DOHH2 (cell line): ENCODE measurements at regions not wholly inside any gene's neighbourhood (a gene's known extent, or its start where the extent isn't known, plus 50 kb on each side); places are given as distances from the start of the nearest gene placed in this dataset.

Experiments
- EZH2phosphoT487 ChIP-seq: fragments of 200-600 bp; sonication (generic); IDR thresholded peaks from 2 replicates; pipeline ENCODE4 v1.6.1; 2017; ENCODE audit warnings: borderline replicate concordance, mild to moderate bottlenecking, antibody characterized with exemption, low read length, moderate library complexity, mixed read lengths
- TF ChIP-seq, protein P1 (sequence below): fragments of 200-600 bp; sonication (generic); IDR thresholded peaks from one replicate; pipeline ENCODE4 v1.5.1; 2014; ENCODE audit warnings: antibody characterized with exemption, mild to moderate bottlenecking, low read depth, low read length; ENCODE audit not compliant: poor library complexity, severe bottlenecking

DNA sequence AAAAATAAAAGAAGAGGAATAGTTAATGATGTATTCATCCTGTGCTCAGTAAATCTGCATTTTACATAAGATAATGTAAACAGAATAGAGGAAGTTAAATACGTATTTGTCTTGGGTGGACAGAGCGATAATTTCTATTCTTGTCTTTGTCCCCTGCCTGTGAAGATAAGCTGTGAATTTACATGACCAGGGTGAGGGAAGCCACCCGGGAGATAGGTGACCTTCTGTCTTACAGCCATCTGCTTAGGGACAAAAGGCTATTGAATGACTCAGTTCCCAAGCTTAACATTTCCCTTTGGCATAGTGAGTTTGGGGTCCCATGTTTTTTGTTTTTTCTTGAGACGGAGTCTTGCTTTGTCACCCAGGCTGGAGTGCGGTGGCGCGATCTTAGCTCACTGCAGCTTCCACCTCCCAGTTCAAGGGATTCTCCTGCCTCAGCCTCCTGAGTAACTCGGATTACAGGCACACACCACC, 88.7 kb upstream of the KCTD7 start:
- no peak for TF ChIP-seq EZH2phosphoT487
- TF ChIP-seq, protein P1, sequence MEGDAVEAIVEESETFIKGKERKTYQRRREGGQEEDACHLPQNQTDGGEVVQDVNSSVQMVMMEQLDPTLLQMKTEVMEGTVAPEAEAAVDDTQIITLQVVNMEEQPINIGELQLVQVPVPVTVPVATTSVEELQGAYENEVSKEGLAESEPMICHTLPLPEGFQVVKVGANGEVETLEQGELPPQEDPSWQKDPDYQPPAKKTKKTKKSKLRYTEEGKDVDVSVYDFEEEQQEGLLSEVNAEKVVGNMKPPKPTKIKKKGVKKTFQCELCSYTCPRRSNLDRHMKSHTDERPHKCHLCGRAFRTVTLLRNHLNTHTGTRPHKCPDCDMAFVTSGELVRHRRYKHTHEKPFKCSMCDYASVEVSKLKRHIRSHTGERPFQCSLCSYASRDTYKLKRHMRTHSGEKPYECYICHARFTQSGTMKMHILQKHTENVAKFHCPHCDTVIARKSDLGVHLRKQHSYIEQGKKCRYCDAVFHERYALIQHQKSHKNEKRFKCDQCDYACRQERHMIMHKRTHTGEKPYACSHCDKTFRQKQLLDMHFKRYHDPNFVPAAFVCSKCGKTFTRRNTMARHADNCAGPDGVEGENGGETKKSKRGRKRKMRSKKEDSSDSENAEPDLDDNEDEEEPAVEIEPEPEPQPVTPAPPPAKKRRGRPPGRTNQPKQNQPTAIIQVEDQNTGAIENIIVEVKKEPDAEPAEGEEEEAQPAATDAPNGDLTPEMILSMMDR, result no peak
